ENCODE measurements at regions not wholly inside any gene's neighbourhood (a gene's known extent, or its start where the extent isn't known, plus 50 kb on each side); places are given as distances from the start of the nearest gene placed in this dataset.

- TF ChIP-seq, protein P1, sequence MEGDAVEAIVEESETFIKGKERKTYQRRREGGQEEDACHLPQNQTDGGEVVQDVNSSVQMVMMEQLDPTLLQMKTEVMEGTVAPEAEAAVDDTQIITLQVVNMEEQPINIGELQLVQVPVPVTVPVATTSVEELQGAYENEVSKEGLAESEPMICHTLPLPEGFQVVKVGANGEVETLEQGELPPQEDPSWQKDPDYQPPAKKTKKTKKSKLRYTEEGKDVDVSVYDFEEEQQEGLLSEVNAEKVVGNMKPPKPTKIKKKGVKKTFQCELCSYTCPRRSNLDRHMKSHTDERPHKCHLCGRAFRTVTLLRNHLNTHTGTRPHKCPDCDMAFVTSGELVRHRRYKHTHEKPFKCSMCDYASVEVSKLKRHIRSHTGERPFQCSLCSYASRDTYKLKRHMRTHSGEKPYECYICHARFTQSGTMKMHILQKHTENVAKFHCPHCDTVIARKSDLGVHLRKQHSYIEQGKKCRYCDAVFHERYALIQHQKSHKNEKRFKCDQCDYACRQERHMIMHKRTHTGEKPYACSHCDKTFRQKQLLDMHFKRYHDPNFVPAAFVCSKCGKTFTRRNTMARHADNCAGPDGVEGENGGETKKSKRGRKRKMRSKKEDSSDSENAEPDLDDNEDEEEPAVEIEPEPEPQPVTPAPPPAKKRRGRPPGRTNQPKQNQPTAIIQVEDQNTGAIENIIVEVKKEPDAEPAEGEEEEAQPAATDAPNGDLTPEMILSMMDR (conservative IDR thresholded peaks at IDR 0.05 in 1 of 2, IDR thresholded peaks at IDR 0.05 in 1 of 2; ENCODE audit: low read depth in 1 of 2, low read length in 2 of 2), result no peak
- no peak for TF ChIP-seq EZH2 (IDR thresholded peaks at IDR 0.05; ENCODE audit: low read length, missing control alignments)
- H3K4me3 ChIP-seq (replicated peaks in 1 of 4; ENCODE audit: control extremely low read depth in 1 of 4, insufficient read depth in 1 of 4, low read depth in 3 of 4, low read length in 4 of 4), result no peak overlapping the region
- no peaks in the 10 kb centered on the region for H3K4me1 ChIP-seq (ENCODE audit: control insufficient read depth, extremely low read depth, insufficient read depth, low read length)
- no peak overlapping the region for H3K27ac ChIP-seq (ENCODE audit: insufficient read depth, low read length)
- H2AFZ ChIP-seq (ENCODE audit: low read length), result no peak overlapping the region
- H3K27me3 ChIP-seq (ENCODE audit: control insufficient read depth, insufficient read depth, low read length), result no peaks in the 10 kb centered on the region
- DNase-seq (ENCODE audit: low read depth in 2 of 2), result no peak
- H3K9me3 ChIP-seq (ENCODE audit: control insufficient read depth, insufficient read depth, low read depth, low read length), result no peaks in the 10 kb centered on the region
- H3K4me2 ChIP-seq (ENCODE audit: extremely low read depth, insufficient read depth, low read length), result no peak overlapping the region
- no peaks in the 10 kb centered on the region for H3K36me3 ChIP-seq (ENCODE audit: control insufficient read depth, insufficient read depth, low read length)
- no peaks in the 10 kb centered on the region for H4K20me1 ChIP-seq (ENCODE audit: control insufficient read depth, extremely low read depth, insufficient read depth, low read length)
- no peak overlapping the region for H3K9ac ChIP-seq (ENCODE audit: insufficient read depth, low read length)
- H3K79me2 ChIP-seq (ENCODE audit: control insufficient read depth, insufficient read depth, low read length), result no peaks in the 10 kb centered on the region
Observed at GRCh38 chr11:23490557-23491235, 630.4 kb upstream of the CCDC179 start.

GRCh38 chr11:23494981-23495380, 634.7 kb upstream of the CCDC179 start:
- no peaks in the 10 kb centered on the region for H3K79me2 ChIP-seq (ENCODE audit: control insufficient read depth, insufficient read depth, low read length)
- no peaks in the 10 kb centered on the region for H3K36me3 ChIP-seq (ENCODE audit: control insufficient read depth, insufficient read depth, low read length)
- H3K4me1 ChIP-seq (ENCODE audit: control insufficient read depth, extremely low read depth, insufficient read depth, low read length), result no peaks in the 10 kb centered on the region
- H3K27ac ChIP-seq (ENCODE audit: insufficient read depth, low read length), result no peak overlapping the region
- TF ChIP-seq EZH2 (IDR thresholded peaks at IDR 0.05; ENCODE audit: low read length, missing control alignments), result no peak
- TF ChIP-seq, protein P1 (conservative IDR thresholded peaks at IDR 0.05 in 1 of 2, IDR thresholded peaks at IDR 0.05 in 1 of 2; ENCODE audit: low read depth in 1 of 2, low read length in 2 of 2), result no peak
- H3K4me3 ChIP-seq (replicated peaks in 1 of 4; ENCODE audit: control extremely low read depth in 1 of 4, insufficient read depth in 1 of 4, low read depth in 3 of 4, low read length in 4 of 4), result no peak overlapping the region
- H3K4me2 ChIP-seq (ENCODE audit: extremely low read depth, insufficient read depth, low read length), result no peak overlapping the region
- no peak overlapping the region for H2AFZ ChIP-seq (ENCODE audit: low read length)
- no peaks in the 10 kb centered on the region for H3K27me3 ChIP-seq (ENCODE audit: control insufficient read depth, insufficient read depth, low read length)
- H4K20me1 ChIP-seq (ENCODE audit: control insufficient read depth, extremely low read depth, insufficient read depth, low read length), result no peaks in the 10 kb centered on the region
- no peak for DNase-seq (ENCODE audit: low read depth in 2 of 2)
- H3K9me3 ChIP-seq (ENCODE audit: control insufficient read depth, insufficient read depth, low read depth, low read length), result no peaks in the 10 kb centered on the region
- H3K9ac ChIP-seq (ENCODE audit: insufficient read depth, low read length), result no peak overlapping the region

DNA sequence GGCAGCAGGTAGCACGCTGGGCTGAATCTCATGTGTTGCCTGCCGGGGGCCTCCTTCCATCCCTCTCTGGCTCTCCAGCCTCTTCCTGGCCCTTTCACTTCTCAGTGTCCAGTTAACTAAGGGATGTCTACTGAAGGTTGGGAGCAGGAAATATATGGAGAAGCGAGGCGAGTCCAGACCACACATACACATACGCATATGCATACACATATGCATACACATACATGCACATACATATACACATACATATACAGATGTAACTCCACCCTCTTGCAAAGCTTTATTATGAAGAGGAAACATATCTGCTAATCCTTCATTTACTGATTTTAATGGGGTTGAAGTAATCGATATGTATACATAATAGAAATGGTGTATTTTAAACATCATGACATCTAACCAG, 636.1 kb upstream of the CCDC179 start:
- no peaks in the 10 kb centered on the region for H3K79me2 ChIP-seq (ENCODE audit: control insufficient read depth, insufficient read depth, low read length)
- no peak for TF ChIP-seq EZH2 (IDR thresholded peaks at IDR 0.05; ENCODE audit: low read length, missing control alignments)
- TF ChIP-seq, protein P1 (conservative IDR thresholded peaks at IDR 0.05 in 1 of 2, IDR thresholded peaks at IDR 0.05 in 1 of 2; ENCODE audit: low read depth in 1 of 2, low read length in 2 of 2), result no peak
- H3K9me3 ChIP-seq (ENCODE audit: control insufficient read depth, insufficient read depth, low read depth, low read length), result no peaks in the 10 kb centered on the region
- H3K4me1 ChIP-seq (ENCODE audit: control insufficient read depth, extremely low read depth, insufficient read depth, low read length), result no peaks in the 10 kb centered on the region
- no peaks in the 10 kb centered on the region for H4K20me1 ChIP-seq (ENCODE audit: control insufficient read depth, extremely low read depth, insufficient read depth, low read length)
- no peak overlapping the region for H3K9ac ChIP-seq (ENCODE audit: insufficient read depth, low read length)
- no peak for DNase-seq (ENCODE audit: low read depth in 2 of 2)
- no peaks in the 10 kb centered on the region for H3K27me3 ChIP-seq (ENCODE audit: control insufficient read depth, insufficient read depth, low read length)
- no peak overlapping the region for H3K27ac ChIP-seq (ENCODE audit: insufficient read depth, low read length)
- no peak overlapping the region for H2AFZ ChIP-seq (ENCODE audit: low read length)
- H3K36me3 ChIP-seq (ENCODE audit: control insufficient read depth, insufficient read depth, low read length), result no peaks in the 10 kb centered on the region
- H3K4me3 ChIP-seq (replicated peaks in 1 of 4; ENCODE audit: control extremely low read depth in 1 of 4, insufficient read depth in 1 of 4, low read depth in 3 of 4, low read length in 4 of 4), result no peak overlapping the region
- no peak overlapping the region for H3K4me2 ChIP-seq (ENCODE audit: extremely low read depth, insufficient read depth, low read length)
